GM12891 (cell line): ENCODE measurements at regions not wholly inside any gene's neighbourhood (a gene's known extent, or its start where the extent isn't known, plus 50 kb on each side); places are given as distances from the start of the nearest gene placed in this dataset.

ENCODE experiments used
- PAX5 ChIP-seq: IDR thresholded peaks from 2 replicates; pipeline ENCODE4 v1.6.1; 2011; ENCODE audit warnings: low read length, moderate library complexity, mild to moderate bottlenecking; ENCODE audit not compliant: insufficient read depth, severe bottlenecking
- POLR2A ChIP-seq: IDR thresholded peaks from 2 replicates; pipeline ENCODE4 v1.6.1; 2011; ENCODE audit warnings: low read depth, low read length, control low read depth
- POLR2AphosphoS5 ChIP-seq: IDR thresholded peaks from 2 replicates; pipeline ENCODE4 v1.6.1; 2011; ENCODE audit warnings: low read depth, low read length, control low read depth
- POU2F2 ChIP-seq: IDR thresholded peaks from 2 replicates; pipeline ENCODE4 v1.6.1; 2011; ENCODE audit warnings: low read depth, mild to moderate bottlenecking, control low read depth, low read length, moderate library complexity
- SPI1 ChIP-seq: IDR thresholded peaks from 2 replicates; pipeline ENCODE4 v1.6.1; 2011; ENCODE audit warnings: low read depth, low read length, control low read depth

DNA sequence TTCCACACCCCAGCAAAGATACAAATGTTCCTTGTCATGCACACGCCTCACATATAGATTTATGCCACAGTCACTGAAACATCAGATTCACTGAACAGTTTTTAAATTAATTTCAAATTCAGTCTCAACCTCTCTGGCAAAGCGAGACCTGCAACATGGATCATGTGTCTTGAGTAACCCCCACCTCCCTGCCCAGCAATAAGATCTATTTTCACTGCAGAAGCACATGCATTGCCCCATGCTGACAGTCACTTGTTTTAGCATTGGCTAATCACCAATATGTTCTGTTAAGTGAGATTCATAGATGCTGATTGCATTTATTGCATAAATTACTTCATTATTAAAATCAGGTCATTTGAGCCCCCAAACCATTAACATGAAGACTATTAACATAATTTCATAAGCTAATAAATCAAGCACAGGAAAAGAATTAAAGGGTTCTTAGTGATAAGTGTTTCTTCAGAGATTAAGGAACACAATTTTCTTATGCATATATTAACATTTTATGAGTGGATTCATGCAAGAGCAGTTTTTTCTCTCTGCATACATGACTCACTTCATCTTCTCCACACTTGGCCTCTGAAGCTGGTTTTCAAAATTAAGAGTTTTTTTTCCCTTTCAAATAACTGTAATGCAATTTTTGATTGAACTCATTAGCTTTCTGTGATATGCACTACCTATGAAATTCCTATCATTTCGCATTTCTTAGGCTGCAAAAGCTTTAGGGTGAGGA is 173.2 kb upstream of the SOX4 start:
- TF ChIP-seq POLR2AphosphoS5, result no peak
- no peak for TF ChIP-seq POLR2A
- TF ChIP-seq PAX5, result no peak
- no peak for TF ChIP-seq SPI1
- no peak for TF ChIP-seq POU2F2
